ENCODE measurements at regions not wholly inside any gene's neighbourhood (a gene's known extent, or its start where the extent isn't known, plus 50 kb on each side); places are given as distances from the start of the nearest gene placed in this dataset.

DNA sequence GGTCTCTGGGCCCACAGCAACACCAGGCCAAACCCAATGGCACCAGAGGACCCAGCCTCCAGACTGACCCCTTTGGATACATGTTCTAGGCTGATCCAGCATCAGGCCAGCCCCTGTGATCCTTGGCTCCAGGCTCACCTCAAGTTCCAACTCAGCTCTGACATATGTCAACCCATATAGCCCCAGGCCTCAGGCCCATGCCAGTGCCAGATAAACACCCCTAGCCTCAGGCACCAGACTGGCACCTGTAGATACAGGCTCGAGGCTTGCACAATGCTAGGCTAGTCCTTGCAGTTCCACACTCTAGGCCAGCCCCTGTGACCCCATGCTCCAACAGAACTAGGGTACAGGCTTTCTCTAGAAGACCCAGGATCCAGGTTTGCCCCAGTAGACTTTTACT lies 287.5 kb downstream of the KCNC2 start:
- Histone ChIP-seq H3K4me3 (replicated peaks in 1 of 3; ENCODE audit: insufficient read depth in 1 of 3, low read depth in 2 of 3, low read length in 3 of 3) (no peak overlapping the region), H3K9ac (ENCODE audit: insufficient read depth, low read depth, low read length) (no peak overlapping the region), H3K27ac (ENCODE audit: extremely low read length, insufficient read depth, low read length) (no peak overlapping the region), H2AFZ (ENCODE audit: low read length) (no peak overlapping the region), H3K4me2 (ENCODE audit: low read depth, low read length) (no peak overlapping the region), H3K79me2 (ENCODE audit: insufficient read depth, low read length) (no peaks in the 10 kb centered on the region), H4K20me1 (ENCODE audit: insufficient read depth, low read length) (no peaks in the 10 kb centered on the region), H3K36me3 (replicated peaks in 1 of 2; ENCODE audit: control insufficient read depth in 1 of 2, insufficient read depth in 2 of 2, low read length in 2 of 2) (no peaks in the 10 kb centered on the region), H3K4me1 (ENCODE audit: insufficient read depth, low read length) (no peaks in the 10 kb centered on the region), H3K9me3 (ENCODE audit: low read length) (no peaks in the 10 kb centered on the region), H3K27me3 (ENCODE audit: control insufficient read depth in 1 of 2, insufficient read depth in 2 of 2, low read length in 2 of 2) (no peaks in the 10 kb centered on the region; a peak in 1 of 5 replicates)
- intact Hi-C loops (cut with micrococcal nuclease; ENCODE audit: unreplicated experiment) (no loop called here), in situ Hi-C loops (cut with HindIII; ENCODE audit: extremely low pct_ligation_motif_present, low pct_unique_long_range_greater_than_20kb) (no loop called here)
- POLR2A ChIA-PET, result no interaction called here
- no peak for ATAC-seq
- no CpG with 5 or more reads among the region's 1 CpG for WGBS (ENCODE audit: low lambda C conversion rate)
- CTCF ChIA-PET (ENCODE audit: low intra/inter-chr PET ratio, low total read pairs), result no interaction called here
- BruUV-seq (replicated peaks), result no TSS peak
- TF ChIP-seq SP2 (CRISPR knock-in tag; IDR thresholded peaks at IDR 0.05) (no peak), NCOA1 (CRISPR knock-in tag; IDR thresholded peaks at IDR 0.05) (no peak)
- TF ChIP-seq, protein P1, sequence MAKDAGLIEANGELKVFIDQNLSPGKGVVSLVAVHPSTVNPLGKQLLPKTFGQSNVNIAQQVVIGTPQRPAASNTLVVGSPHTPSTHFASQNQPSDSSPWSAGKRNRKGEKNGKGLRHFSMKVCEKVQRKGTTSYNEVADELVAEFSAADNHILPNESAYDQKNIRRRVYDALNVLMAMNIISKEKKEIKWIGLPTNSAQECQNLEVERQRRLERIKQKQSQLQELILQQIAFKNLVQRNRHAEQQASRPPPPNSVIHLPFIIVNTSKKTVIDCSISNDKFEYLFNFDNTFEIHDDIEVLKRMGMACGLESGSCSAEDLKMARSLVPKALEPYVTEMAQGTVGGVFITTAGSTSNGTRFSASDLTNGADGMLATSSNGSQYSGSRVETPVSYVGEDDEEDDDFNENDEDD (CRISPR knock-in tag; IDR thresholded peaks at IDR 0.05; ENCODE audit: borderline replicate concordance), result no peak
- no peak for DNase-seq (ENCODE audit: low spot score)
- no peak for FAIRE-seq

- no CpG with 5 or more reads among the region's 1 CpG for WGBS (ENCODE audit: low lambda C conversion rate)
- ChIA-PET CTCF (ENCODE audit: low intra/inter-chr PET ratio, low total read pairs) (no interaction called here), POLR2A (no interaction called here)
- Histone ChIP-seq H3K9ac (ENCODE audit: insufficient read depth, low read depth, low read length) (no peak overlapping the region), H3K27ac (ENCODE audit: extremely low read length, insufficient read depth, low read length) (no peak overlapping the region), H3K27me3 (ENCODE audit: control insufficient read depth in 1 of 2, insufficient read depth in 2 of 2, low read length in 2 of 2) (no peaks in the 10 kb centered on the region; a peak in 1 of 5 replicates), H3K9me3 (ENCODE audit: low read length) (no peaks in the 10 kb centered on the region), H4K20me1 (ENCODE audit: insufficient read depth, low read length) (no peaks in the 10 kb centered on the region), H3K79me2 (ENCODE audit: insufficient read depth, low read length) (no peaks in the 10 kb centered on the region), H2AFZ (ENCODE audit: low read length) (no peak overlapping the region), H3K4me2 (ENCODE audit: low read depth, low read length) (no peak overlapping the region), H3K4me1 (ENCODE audit: insufficient read depth, low read length) (no peaks in the 10 kb centered on the region), H3K36me3 (replicated peaks in 1 of 2; ENCODE audit: control insufficient read depth in 1 of 2, insufficient read depth in 2 of 2, low read length in 2 of 2) (no peaks in the 10 kb centered on the region), H3K4me3 (replicated peaks in 1 of 3; ENCODE audit: insufficient read depth in 1 of 3, low read depth in 2 of 3, low read length in 3 of 3) (no peak overlapping the region)
- in situ Hi-C loops (cut with HindIII; ENCODE audit: extremely low pct_ligation_motif_present, low pct_unique_long_range_greater_than_20kb), result no loop called here
- no peak for ATAC-seq
- FAIRE-seq, result no peak
- DNase-seq (ENCODE audit: low spot score), result no peak
- no TSS peak for BruUV-seq (replicated peaks)
- intact Hi-C loops (cut with micrococcal nuclease; ENCODE audit: unreplicated experiment), result no loop called here
- TF ChIP-seq ZXDC (CRISPR knock-in tag; IDR thresholded peaks at IDR 0.05), result no peak
- no peak for TF ChIP-seq ZSCAN30 (CRISPR knock-in tag; IDR thresholded peaks at IDR 0.05)
- no peak for TF ChIP-seq ZNF276 (CRISPR knock-in tag; IDR thresholded peaks at IDR 0.05; ENCODE audit: low read depth)
- no peak for TF ChIP-seq ZNF234 (CRISPR knock-in tag; conservative IDR thresholded peaks at IDR 0.05)
- no peak for TF ChIP-seq ZSCAN25 (CRISPR knock-in tag; IDR thresholded peaks at IDR 0.05)
- no peak for TF ChIP-seq SNRNP70 (IDR thresholded peaks at IDR 0.05; ENCODE audit: low read depth, low read length)
- TF ChIP-seq, protein P2, sequence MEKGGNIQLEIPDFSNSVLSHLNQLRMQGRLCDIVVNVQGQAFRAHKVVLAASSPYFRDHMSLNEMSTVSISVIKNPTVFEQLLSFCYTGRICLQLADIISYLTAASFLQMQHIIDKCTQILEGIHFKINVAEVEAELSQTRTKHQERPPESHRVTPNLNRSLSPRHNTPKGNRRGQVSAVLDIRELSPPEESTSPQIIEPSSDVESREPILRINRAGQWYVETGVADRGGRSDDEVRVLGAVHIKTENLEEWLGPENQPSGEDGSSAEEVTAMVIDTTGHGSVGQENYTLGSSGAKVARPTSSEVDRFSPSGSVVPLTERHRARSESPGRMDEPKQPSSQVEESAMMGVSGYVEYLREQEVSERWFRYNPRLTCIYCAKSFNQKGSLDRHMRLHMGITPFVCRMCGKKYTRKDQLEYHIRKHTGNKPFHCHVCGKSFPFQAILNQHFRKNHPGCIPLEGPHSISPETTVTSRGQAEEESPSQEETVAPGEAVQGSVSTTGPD (CRISPR knock-in tag; IDR thresholded peaks at IDR 0.05), result no peak
- no peak for TF ChIP-seq XRCC5 (optimal IDR thresholded peaks at IDR 0.05; ENCODE audit: low read length)
Observed at GRCh38 chr12:74922642-74923041, 287.0 kb downstream of the KCNC2 start.

All from HepG2 (cell line).